ENCODE measurements at regions not wholly inside any gene's neighbourhood (a gene's known extent, or its start where the extent isn't known, plus 50 kb on each side); places are given as distances from the start of the nearest gene placed in this dataset.
A peak's percentile ranks its signal among the peaks of the same experiment; 100 is the strongest.

DNA sequence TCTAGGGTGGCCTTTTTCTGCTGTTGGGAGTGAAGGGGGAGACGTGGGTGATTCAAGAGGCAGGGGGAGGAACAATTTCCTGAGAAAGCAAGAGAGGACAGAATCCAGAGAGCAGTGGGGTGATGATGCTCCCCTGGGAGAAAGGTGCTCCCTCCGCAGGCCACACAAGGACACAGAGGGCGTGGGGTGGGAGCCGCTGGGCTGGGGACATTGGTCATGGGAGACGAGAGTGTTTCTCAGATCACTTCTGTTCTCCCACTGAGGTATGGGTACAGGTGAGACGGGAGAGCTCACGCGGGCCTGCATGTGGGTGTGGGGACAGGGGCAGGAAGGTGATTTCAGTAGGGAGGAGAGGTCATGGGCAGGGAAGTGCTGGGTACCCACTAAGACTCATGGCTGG lies 259.5 kb upstream of the CTBP2 start:
- Mint-ChIP-seq H3K4me1 (no peaks in the 10 kb centered on the region), H3K27ac (no peak overlapping the region), H3K36me3 (no peaks in the 10 kb centered on the region), H3K27me3 (no peaks in the 10 kb centered on the region), H3K4me3 (no peak overlapping the region), H3K9me3 (peaks cover 0 to 7% (median 2%) of the 10 kb centered on the region in 7 donors)
- Histone ChIP-seq H3K4me1 (ENCODE audit: control insufficient read depth, insufficient read depth, low read length, poor library complexity, severe bottlenecking) (no peaks in the 10 kb centered on the region), H3K27me3 (ENCODE audit: control insufficient read depth, insufficient read depth, low read length) (no peaks in the 10 kb centered on the region), H3K27ac (ENCODE audit: insufficient read depth, low read length, poor library complexity, severe bottlenecking) (no peak overlapping the region), H3K9me3 (ENCODE audit: control insufficient read depth in 2 of 2, low read length in 2 of 2) (no peaks in the 10 kb centered on the region), H3K4me3 (ENCODE audit: low read depth, low read length) (no peak overlapping the region), H3K36me3 (ENCODE audit: control insufficient read depth, insufficient read depth, low read length) (no peaks in the 10 kb centered on the region)
- ATAC-seq (ENCODE audit: low read depth in 2 of 2): no peak
- DNase-seq: no peak

DNA sequence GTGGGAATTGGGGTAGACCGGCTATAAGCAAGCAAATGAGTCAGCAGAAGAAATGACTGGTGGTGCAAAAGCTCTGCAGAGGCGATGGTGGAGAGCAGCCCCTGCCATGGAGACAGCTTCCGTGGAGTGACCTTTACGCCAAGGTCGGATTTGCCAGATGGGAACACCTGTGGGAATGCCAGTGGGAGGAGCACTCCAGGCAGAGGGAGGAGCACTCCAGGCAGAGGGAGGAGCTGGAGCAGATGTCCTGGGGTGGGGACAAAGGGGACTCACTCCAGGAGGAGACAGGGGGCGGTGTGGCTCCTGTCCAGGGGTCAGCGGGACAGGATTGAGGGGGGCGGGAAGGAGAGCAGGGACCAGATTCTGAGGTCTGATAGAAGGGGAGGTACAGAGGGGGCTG lies 258.8 kb upstream of the CTBP2 start:
- ATAC-seq (ENCODE audit: low read depth in 2 of 2) (no peak), DNase-seq (no peak)
- H3K4me3 Mint-ChIP-seq: no peak overlapping the region
- no peaks in the 10 kb centered on the region for H3K4me1 Mint-ChIP-seq
- Histone ChIP-seq H3K36me3 (ENCODE audit: control insufficient read depth, insufficient read depth, low read length) (no peaks in the 10 kb centered on the region), H3K9me3 (ENCODE audit: control insufficient read depth in 2 of 2, low read length in 2 of 2) (no peaks in the 10 kb centered on the region), H3K4me3 (ENCODE audit: low read depth, low read length) (no peak overlapping the region), H3K27ac (ENCODE audit: insufficient read depth, low read length, poor library complexity, severe bottlenecking) (no peak overlapping the region), H3K4me1 (ENCODE audit: control insufficient read depth, insufficient read depth, low read length, poor library complexity, severe bottlenecking) (no peaks in the 10 kb centered on the region), H3K27me3 (ENCODE audit: control insufficient read depth, insufficient read depth, low read length) (no peaks in the 10 kb centered on the region)
- no peaks in the 10 kb centered on the region for H3K36me3 Mint-ChIP-seq
- H3K27me3 Mint-ChIP-seq: no peaks in the 10 kb centered on the region
- peaks cover 0 to 7% (median 2%) of the 10 kb centered on the region in 7 donors for H3K9me3 Mint-ChIP-seq
- no peak overlapping the region for H3K27ac Mint-ChIP-seq

DNA sequence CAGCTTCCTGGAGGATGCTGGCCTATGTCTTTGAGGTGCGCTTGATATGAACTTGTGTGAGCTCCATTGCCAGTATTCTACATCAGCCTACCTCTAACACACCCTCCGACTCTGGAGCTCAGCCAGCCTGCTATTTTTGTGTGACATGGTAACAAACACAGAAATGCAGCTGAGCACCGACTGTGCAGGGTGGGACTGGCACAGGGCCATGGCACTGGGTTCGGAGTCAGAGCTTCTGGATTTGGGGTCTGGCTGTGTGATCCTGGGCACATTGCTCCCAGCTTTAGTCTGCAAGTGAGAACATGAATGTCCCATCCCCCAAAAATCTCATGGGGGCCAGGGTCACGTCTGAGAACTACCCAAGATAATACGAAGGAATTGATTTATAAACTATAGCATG lies 257.2 kb upstream of the CTBP2 start:
- H3K9me3 Mint-ChIP-seq: peaks cover 0 to 7% (median 2%) of the 10 kb centered on the region in 7 donors
- H3K4me1 ChIP-seq (ENCODE audit: control insufficient read depth, insufficient read depth, low read length, poor library complexity, severe bottlenecking): no peaks in the 10 kb centered on the region
- H3K4me3 ChIP-seq (ENCODE audit: low read depth, low read length): no peak overlapping the region
- H3K27ac ChIP-seq (ENCODE audit: insufficient read depth, low read length, poor library complexity, severe bottlenecking): no peak overlapping the region
- no peaks in the 10 kb centered on the region for H3K4me1 Mint-ChIP-seq
- H3K9me3 ChIP-seq (ENCODE audit: control insufficient read depth in 2 of 2, low read length in 2 of 2): no peaks in the 10 kb centered on the region
- no peak overlapping the region for H3K27ac Mint-ChIP-seq
- ATAC-seq (ENCODE audit: low read depth in 2 of 2) (no peak), DNase-seq (no peak)
- H3K27me3 ChIP-seq (ENCODE audit: control insufficient read depth, insufficient read depth, low read length): no peaks in the 10 kb centered on the region
- no peaks in the 10 kb centered on the region for H3K36me3 ChIP-seq (ENCODE audit: control insufficient read depth, insufficient read depth, low read length)
- no peaks in the 10 kb centered on the region for H3K27me3 Mint-ChIP-seq
- no peaks in the 10 kb centered on the region for H3K36me3 Mint-ChIP-seq
- H3K4me3 Mint-ChIP-seq: no peak overlapping the region

DNA sequence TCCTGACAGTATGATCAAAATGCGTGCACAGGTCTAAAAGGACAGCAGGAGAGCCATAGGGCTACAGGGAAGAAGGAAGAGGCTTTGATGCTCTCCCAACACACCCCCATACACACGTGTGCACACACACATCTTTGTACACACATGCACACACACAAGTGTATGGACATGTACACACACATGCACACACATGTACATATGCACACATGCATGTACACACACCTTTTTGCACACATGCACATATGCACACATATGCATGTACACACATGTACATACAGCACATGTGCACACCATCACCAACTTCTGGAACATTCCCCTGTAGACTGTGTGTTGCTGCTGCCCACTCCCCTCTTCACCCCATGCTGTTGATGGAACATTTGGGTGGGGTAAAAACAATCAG lies 255.6 kb upstream of the CTBP2 start:
- H3K4me1 ChIP-seq (ENCODE audit: control insufficient read depth, insufficient read depth, low read length, poor library complexity, severe bottlenecking): no peaks in the 10 kb centered on the region
- no peaks in the 10 kb centered on the region for H3K36me3 Mint-ChIP-seq
- H3K27ac ChIP-seq (ENCODE audit: insufficient read depth, low read length, poor library complexity, severe bottlenecking): no peak overlapping the region
- H3K9me3 Mint-ChIP-seq: peaks cover 0 to 7% (median 2%) of the 10 kb centered on the region in 7 donors
- H3K36me3 ChIP-seq (ENCODE audit: control insufficient read depth, insufficient read depth, low read length): no peaks in the 10 kb centered on the region
- H3K27me3 Mint-ChIP-seq: no peaks in the 10 kb centered on the region
- H3K4me1 Mint-ChIP-seq: no peaks in the 10 kb centered on the region
- no peak overlapping the region for H3K4me3 ChIP-seq (ENCODE audit: low read depth, low read length)
- H3K4me3 Mint-ChIP-seq: no peak overlapping the region
- H3K27me3 ChIP-seq (ENCODE audit: control insufficient read depth, insufficient read depth, low read length): no peaks in the 10 kb centered on the region
- no peaks in the 10 kb centered on the region for H3K9me3 ChIP-seq (ENCODE audit: control insufficient read depth in 2 of 2, low read length in 2 of 2)
- DNase-seq (no peak), ATAC-seq (ENCODE audit: low read depth in 2 of 2) (no peak)
- no peak overlapping the region for H3K27ac Mint-ChIP-seq

DNA sequence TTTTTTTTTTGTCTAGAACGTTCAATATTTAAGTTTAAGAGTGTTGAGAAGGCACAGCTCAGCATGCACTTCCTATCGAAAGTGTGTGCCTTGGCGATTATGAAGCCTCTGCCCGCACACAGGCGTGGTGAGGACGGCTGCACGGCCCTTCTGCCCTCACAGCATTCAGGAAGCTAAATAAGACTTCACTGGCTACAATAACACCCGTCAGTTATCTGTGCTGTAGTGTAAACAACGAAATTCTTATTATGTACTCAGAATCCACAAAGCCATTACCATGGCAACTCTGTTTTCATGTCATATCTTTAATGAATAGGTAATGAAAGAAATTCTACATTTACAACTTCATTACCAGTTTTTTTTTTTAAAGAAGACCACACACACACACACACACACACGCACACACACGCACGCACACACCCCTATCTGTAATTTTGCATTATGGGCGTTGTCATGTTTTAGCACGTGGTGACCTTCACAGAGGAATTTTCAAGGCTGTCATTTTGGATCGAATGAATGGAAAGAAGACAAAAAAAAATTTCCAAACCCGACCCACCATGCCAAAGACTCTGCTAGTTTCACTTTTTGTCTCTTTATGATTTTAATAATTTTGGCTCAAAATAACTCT lies 254.8 kb upstream of the CTBP2 start:
- Mint-ChIP-seq H3K36me3 (no peaks in the 10 kb centered on the region), H3K4me1 (no peaks in the 10 kb centered on the region), H3K9me3 (peaks cover 0 to 7% (median 3%) of the 10 kb centered on the region in 7 donors), H3K27ac (no peak overlapping the region), H3K27me3 (no peaks in the 10 kb centered on the region), H3K4me3 (no peak overlapping the region)
- no peaks in the 10 kb centered on the region for H3K4me1 ChIP-seq (ENCODE audit: control insufficient read depth, insufficient read depth, low read length, poor library complexity, severe bottlenecking)
- H3K27me3 ChIP-seq (ENCODE audit: control insufficient read depth, insufficient read depth, low read length): no peaks in the 10 kb centered on the region
- DNase-seq (no peak), ATAC-seq (ENCODE audit: low read depth in 2 of 2) (no peak)
- no peaks in the 10 kb centered on the region for H3K36me3 ChIP-seq (ENCODE audit: control insufficient read depth, insufficient read depth, low read length)
- H3K9me3 ChIP-seq (ENCODE audit: control insufficient read depth in 2 of 2, low read length in 2 of 2): no peaks in the 10 kb centered on the region
- no peak overlapping the region for H3K4me3 ChIP-seq (ENCODE audit: low read depth, low read length)
- H3K27ac ChIP-seq (ENCODE audit: insufficient read depth, low read length, poor library complexity, severe bottlenecking): no peak overlapping the region

DNA sequence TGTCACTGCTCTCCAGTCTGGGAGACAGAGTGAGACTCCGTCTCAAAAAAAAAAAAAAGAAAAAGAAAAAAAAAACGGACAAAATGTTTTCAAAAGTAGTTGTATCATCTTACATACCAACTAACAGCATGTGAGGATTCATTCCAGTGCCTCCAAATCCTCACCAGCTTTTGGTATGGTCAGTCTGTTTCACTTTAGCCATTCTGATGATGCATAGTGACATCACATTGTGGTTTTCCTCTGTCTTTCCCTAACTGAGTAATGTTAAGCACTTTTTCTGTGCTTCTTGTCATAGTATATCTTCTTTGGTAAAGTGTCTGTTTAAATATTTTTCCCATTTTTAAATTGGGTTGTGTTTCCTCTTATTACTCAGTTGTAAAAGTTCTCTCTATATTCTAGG lies 251.4 kb upstream of the CTBP2 start:
- Mint-ChIP-seq H3K9me3 (peaks cover 0 to 7% (median 4%) of the 10 kb centered on the region in 7 donors), H3K36me3 (no peaks in the 10 kb centered on the region), H3K4me3 (no peak overlapping the region), H3K27me3 (no peaks in the 10 kb centered on the region), H3K27ac (no peak overlapping the region), H3K4me1 (no peaks in the 10 kb centered on the region)
- Histone ChIP-seq H3K27me3 (ENCODE audit: control insufficient read depth, insufficient read depth, low read length) (no peaks in the 10 kb centered on the region), H3K27ac (ENCODE audit: insufficient read depth, low read length, poor library complexity, severe bottlenecking) (no peak overlapping the region), H3K9me3 (ENCODE audit: control insufficient read depth in 2 of 2, low read length in 2 of 2) (no peaks in the 10 kb centered on the region), H3K36me3 (ENCODE audit: control insufficient read depth, insufficient read depth, low read length) (no peaks in the 10 kb centered on the region), H3K4me1 (ENCODE audit: control insufficient read depth, insufficient read depth, low read length, poor library complexity, severe bottlenecking) (no peaks in the 10 kb centered on the region), H3K4me3 (ENCODE audit: low read depth, low read length) (no peak overlapping the region)
- DNase-seq (no peak), ATAC-seq (ENCODE audit: low read depth in 2 of 2) (no peak)

DNA sequence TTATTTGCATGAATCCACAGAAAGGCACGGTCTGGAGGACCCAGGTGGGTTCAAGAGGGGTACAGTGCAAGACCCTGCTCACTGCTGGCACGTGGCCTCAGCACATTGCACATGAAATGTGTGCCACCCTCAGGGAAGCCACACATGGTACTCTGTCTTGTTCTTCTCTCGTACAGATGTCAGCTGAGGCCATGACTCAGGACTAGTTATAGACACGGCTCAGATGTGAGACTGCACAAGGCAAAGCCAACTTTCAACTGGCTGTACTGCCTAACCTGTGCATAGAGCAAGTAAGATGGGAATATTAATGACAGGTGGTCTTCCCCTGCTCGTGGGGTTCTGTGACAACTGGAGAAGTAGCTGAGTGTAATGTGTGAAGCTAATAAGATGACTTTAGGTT lies 249.4 kb upstream of the CTBP2 start:
- Mint-ChIP-seq H3K4me1 (no peaks in the 10 kb centered on the region), H3K27ac (no peak overlapping the region), H3K36me3 (no peaks in the 10 kb centered on the region), H3K27me3 (no peaks in the 10 kb centered on the region), H3K4me3 (peak overlapping the region in 1 of 4 donors; percentile 15), H3K9me3 (peaks cover 0 to 11% (median 2%) of the 10 kb centered on the region in 7 donors)
- Histone ChIP-seq H3K27ac (ENCODE audit: insufficient read depth, low read length, poor library complexity, severe bottlenecking) (no peak overlapping the region), H3K4me1 (ENCODE audit: control insufficient read depth, insufficient read depth, low read length, poor library complexity, severe bottlenecking) (no peaks in the 10 kb centered on the region), H3K4me3 (ENCODE audit: low read depth, low read length) (no peak overlapping the region), H3K36me3 (ENCODE audit: control insufficient read depth, insufficient read depth, low read length) (no peaks in the 10 kb centered on the region), H3K27me3 (ENCODE audit: control insufficient read depth, insufficient read depth, low read length) (no peaks in the 10 kb centered on the region), H3K9me3 (ENCODE audit: control insufficient read depth in 2 of 2, low read length in 2 of 2) (no peaks in the 10 kb centered on the region)
- DNase-seq: no peak
- no peak for ATAC-seq (ENCODE audit: low read depth in 2 of 2)

DNA sequence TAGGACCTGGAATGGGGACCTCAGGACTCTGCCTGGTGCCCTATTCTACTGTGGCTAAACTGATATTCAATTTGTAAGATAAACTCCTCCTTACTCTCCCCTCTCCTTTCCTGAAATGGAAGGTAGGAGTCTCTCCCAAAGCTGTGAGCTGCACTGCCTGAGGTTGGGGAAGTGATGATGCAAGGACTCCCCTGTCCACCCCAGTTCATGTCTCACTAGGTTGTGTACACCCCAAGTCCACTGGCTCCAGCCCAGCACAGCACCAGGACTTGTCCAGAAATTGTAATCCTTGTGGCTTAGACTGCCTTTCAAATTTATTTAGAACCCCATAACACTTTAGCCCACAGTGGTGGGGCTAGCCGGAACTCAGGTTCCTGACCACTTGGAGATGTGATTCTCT lies 247.2 kb upstream of the CTBP2 start:
- no peaks in the 10 kb centered on the region for H3K27me3 ChIP-seq (ENCODE audit: control insufficient read depth, insufficient read depth, low read length)
- Mint-ChIP-seq H3K36me3 (no peaks in the 10 kb centered on the region), H3K4me3 (no peak overlapping the region), H3K9me3 (peaks cover 0 to 18% (median 6%) of the 10 kb centered on the region in 7 donors), H3K27me3 (peaks cover 6% of the 10 kb centered on the region), H3K4me1 (no peaks in the 10 kb centered on the region), H3K27ac (no peak overlapping the region)
- H3K4me3 ChIP-seq (ENCODE audit: low read depth, low read length): no peak overlapping the region
- no peaks in the 10 kb centered on the region for H3K9me3 ChIP-seq (ENCODE audit: control insufficient read depth in 2 of 2, low read length in 2 of 2)
- no peaks in the 10 kb centered on the region for H3K4me1 ChIP-seq (ENCODE audit: control insufficient read depth, insufficient read depth, low read length, poor library complexity, severe bottlenecking)
- ATAC-seq (ENCODE audit: low read depth in 2 of 2) (no peak), DNase-seq (no peak)
- H3K36me3 ChIP-seq (ENCODE audit: control insufficient read depth, insufficient read depth, low read length): no peaks in the 10 kb centered on the region
- H3K27ac ChIP-seq (ENCODE audit: insufficient read depth, low read length, poor library complexity, severe bottlenecking): no peak overlapping the region
